CMK (cell line): ENCODE measurements at regions not wholly inside any gene's neighbourhood (a gene's known extent, or its start where the extent isn't known, plus 50 kb on each side); places are given as distances from the start of the nearest gene placed in this dataset.
"Not testable (repeated sequence)": the region's sequence is repeated elsewhere in the genome, so short reads cannot be mapped to it uniquely, and the experiment has no call there.

ENCODE experiments used
- DNase-seq: peaks from one replicate; pipeline ENCODE4 v3.0.0-alpha.2; 2010; ENCODE audit warnings: low read depth

DNA sequence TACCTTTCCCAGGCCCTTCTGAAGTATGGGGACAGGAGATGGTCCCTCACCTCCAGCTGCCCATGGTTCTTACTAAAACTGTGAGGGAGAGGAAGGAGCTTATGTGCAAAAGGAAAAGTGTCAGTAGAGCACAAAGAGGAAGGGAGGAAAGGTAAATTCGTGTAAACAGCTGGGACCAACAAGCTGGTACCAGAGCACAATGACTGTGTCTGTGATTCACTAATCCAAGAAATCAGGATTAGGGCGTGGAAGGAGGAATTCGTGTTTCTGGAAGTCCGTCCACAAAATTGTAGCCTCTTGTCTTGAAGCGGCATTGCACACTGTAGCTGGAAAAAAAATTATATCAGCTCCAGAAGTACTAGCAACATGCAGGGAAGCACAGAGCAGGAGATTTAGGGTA, 129.0 kb upstream of the RREB1 start:
- no peak for DNase-seq

DNA sequence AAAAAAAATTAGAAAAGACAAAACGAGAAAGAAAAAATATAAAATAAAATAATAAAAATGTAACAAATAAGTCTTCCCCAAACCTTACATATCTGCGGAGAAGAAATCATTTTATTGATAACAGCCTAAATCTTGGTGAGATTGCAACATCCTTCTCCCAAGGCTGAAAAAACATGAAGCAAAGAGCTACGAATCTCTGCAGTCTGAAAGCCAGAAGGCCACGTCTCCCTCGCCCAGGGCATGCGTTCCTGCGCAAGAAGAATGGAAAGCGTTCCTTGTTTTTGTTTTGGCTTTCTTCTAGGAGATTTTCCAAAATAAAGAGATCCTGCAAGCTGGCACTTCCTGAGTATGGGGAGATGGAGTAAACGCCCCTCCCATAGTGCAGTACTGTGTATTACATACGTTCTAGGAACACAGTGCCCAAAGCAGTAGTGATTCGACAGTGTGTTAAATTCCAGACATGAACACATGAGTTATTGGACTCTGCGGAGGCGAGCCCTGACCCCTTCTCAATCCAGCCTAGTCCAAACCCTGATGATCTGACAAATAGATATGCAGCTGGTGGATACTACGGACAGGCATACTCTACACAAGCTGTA, 126.7 kb upstream of the RREB1 start:
- no peak for DNase-seq

DNA sequence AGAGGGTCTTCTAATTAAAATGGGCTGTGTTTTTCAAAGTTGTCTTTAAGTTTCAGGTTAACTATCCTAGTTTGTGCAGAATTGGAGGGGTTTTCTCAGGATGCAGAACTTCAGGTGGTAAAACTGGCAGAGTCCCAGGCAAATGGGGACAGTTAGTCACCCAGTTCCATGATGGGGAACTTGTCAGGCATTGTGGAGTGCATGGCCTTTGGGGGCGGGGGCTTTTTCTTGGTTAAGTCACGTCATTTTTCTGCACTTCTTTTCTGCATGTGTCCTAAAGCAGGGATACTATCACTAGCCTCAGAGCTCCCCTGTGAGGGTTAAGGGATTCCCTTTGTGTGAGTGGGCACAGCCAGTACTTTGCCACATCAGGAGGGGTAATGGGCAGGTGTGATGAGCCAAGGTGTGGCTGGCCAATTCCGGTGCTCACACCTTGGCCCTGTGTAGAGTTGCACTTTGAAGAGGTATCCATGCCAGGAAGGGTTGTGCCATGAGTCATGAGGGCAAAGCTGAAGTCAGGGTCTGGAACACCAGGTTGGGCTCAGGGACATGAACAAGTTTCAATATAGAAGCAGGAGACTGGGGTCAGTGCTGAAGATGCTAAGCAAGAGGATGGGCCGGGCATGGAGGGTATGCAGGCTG, 126.0 kb upstream of the RREB1 start:
- no peak for DNase-seq

DNA sequence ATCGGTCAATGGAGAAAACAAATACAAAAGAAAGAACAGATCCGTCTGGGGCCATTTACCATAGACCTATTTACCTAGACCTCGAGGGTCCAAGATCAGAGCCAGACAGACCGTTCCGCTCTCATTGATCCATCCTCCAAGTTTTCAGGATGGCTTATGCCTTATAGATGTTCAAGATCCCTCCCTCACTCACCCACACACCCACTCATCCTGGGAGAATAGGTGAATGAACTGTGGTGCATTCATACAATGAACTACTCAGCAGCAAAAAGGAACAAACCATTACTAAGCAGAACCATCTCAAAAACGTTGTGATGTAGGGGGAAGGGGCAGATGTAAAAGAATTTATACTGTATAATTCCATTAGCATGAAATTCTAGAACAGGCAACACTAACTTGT, 125.1 kb upstream of the RREB1 start:
- no peak for DNase-seq

DNA sequence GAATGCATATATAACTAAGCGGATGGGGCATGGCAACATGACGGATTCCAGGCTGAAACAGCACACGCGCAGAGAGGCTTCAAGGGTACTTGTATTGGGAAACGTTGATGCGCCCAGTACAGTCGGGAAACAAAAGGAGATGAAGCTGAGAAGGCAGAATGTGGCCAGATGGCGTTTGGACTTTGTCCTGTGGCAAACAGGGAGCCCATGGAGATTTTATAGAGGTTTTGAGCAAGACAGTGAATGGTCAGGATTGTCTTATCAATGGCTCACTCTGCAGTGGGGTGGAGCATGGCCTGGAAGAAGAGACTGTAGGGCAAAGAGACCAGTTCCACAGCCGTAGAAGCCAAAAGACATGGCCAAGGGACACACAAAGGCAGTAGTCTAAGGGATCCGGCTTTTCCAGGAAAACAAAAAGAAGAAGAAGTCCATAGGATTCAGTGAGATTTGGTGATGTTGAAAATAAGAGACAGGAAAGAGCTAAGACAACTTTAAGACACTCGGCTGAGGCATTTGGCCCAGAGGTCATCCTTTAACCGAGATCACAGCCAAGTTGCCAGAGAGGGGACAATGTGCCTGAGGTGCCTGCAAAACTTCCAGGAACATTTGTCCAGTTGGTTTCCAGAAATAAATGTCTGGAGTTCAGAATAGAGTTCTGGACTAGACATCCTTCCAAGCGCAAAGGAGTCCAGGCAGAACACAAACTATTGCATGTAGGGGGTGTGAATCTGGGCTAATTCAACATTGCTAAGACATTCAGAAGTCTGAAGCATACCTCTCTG, 123.0 kb upstream of the RREB1 start:
- no peak for DNase-seq

DNA sequence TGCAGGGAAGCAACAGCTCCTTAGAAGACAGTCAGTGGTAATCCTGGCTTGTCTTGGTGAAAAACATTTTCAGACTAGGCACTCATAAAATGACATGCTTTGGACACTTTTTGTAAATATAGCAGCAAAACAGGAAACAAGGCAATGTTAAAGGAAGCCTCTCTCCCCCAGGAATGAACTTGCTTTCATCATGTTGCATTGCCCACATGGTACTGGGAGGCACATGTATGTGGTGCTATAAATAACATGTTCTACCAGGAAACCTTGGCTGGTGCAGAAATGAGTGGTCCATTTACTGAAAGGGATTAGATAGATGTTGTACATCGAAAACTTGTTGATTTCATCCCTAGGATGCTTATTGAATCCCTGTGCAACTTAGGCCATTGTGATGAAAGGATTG, 121.4 kb upstream of the RREB1 start:
- no peak for DNase-seq

DNA sequence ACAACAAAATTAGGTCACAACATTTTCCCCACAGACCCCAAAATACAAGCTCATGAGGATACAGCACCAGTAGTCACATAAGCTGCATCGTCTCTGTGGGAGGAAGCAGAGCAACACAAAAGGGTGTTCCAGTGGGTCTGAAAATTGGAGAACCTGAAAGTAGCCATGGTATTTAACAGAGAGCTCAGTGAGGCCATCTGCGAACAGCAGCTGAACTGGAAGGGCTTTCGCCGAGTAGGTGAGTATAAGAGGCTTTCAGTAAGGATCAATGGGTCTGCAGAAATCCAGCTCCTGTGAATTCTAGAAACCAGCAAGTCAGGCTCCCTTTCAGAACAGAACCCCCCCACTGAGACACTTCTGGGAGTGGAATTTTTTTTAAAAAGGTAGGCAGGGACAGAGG, 120.0 kb upstream of the RREB1 start:
- no peak for DNase-seq

DNA sequence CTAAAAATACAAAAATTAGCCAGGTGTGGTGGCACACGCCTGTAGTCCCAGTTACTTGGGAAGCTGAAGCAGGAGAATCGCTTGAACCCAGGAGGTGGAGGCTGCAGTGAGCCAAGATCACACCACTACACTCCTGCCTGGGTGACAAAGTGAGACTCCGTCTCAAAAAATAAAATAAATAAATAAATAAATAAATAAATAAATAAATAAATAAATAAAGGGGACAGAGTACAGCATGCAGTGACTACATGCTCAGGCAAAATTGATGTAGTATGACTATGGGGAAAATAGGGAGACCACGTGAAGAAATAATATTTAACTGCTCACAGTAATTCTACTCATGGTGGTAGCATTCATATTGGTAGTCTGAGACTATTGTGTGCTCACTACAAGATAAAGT, 117.7 kb upstream of the RREB1 start:
- not testable (repeated sequence) for DNase-seq

DNA sequence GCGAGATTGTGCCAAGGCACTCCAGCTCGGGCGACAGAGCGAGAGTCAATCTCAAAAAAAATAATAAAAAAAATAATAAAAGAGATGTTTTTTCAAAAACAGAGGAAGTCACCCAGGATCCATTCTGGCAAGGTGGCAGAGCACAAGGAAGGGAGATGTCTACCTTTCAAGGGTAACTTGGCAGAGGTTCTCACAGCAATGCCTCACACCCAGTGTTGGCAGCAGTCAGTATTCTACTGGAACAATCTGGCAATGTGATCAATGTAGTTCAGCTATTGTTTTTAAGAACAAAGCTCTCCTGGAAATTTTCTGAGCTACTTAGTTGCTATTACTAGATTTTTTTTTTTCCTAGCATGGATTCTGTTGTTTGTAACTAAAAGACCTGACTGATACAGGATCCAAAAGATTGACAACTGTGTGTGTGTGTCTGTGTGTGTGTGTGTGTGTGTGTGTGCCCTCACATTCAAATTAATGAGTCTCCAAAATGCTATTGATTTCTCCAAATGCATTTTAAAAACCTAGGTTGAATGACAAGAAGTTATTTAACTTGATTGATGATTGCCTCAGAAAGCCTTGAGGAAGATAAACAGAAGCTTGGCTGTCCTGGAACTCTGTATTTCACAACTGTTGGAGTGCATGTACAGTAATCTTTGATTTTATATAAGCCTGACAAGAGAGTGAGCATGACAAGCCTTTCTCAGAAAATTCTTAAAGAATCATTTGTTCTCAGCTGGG, 114.1 kb upstream of the RREB1 start:
- no peak for DNase-seq

DNA sequence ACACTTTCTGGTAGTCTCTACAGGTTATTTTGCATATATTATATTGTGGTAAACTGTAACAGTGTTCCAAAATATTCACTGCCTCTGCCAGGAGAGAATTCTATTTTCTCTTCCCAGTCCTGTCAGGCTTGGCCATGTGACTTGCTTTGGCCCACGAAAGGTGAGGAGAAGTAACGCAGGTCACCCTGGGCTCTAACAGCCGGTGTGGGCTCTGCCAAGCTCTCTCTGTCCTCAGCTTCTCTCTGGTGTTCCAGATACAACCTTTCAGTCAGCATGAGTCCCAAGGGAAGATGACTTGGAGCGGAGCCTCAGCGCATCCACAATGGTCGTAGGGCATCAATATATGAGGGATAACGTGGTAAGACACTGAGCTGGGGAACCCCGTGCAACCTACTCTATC, 113.0 kb upstream of the RREB1 start:
- DNase-seq, result no peak

DNA sequence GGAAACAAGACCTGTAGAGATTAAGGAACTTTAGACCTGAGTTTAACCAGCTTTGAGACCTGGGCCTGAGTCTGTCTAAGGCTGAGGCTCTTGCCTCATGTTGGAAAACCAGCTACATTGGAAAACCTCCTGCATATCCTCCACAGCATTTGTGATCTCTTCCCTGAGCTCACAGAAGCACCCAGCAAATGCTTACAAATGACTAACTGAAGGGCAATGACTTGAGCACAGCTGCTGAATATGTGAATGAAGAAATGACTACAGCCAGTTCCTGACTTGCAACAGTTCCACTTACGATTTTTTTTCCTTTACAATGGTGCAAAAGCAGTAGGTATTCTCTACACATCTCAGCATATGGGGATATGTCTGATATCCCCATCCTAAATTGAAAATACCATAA, 112.4 kb upstream of the RREB1 start:
- no peak for DNase-seq

DNA sequence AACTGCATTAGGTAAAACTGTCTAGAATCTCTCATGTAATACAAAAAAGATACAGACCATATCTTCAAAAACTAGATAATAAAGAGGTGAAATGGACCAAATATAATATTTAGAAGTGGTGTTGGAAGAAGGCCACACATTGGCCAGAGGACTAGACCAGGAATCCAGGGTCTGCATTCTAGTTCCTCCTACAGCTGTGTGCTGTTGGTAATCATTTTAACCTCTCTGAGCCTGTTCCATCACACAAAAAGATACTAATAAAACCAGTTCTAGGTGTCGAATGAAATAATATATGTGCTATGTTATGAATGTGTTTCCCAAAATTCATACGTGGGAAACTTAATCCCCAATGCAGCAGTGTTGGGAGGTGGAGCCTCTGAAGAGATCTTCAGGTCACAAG, 111.6 kb upstream of the RREB1 start:
- no peak for DNase-seq

DNA sequence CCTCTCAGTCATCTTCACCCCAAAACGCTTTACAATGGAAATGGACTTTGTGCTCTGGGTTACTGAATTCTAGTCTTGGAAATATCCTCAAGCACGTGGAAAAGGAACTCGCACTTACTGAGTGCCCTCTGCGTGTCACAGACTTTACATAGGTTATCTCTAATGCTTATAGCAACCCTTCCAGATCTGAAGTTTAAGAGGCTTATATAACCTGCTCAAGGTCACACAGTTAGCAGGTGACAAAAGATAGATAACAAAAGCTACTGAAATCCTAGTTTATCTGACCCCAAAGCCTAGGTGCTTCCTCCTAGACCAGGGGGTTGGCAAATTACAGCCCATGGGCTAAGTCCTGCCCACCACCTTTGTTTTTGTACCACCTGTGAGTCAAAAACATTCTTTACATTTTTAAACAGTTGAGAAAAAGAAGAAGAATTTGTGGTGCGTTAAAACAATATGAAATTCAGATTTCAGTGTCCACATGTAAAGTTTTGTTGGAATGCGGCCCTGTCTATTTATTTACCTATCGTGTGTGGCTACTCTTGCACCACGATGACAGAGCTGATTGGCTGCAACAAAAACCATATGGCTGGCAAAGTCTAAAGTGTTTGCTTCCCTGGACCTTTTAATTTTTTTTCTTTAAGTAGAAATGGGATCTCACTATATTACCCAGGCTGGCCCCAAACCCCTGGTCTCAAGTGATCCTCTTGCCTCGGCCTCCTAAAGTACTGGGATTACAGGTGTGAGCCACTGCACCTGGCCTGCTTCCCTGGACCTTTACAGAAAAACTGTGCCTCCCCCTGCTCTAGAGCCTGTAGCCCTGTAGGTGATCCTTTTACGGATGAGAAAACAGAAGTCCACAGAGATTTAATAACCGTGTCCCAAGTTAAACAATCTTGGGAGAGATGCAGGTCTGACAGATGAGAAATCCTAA, 110.2 kb upstream of the RREB1 start:
- no peak for DNase-seq

DNA sequence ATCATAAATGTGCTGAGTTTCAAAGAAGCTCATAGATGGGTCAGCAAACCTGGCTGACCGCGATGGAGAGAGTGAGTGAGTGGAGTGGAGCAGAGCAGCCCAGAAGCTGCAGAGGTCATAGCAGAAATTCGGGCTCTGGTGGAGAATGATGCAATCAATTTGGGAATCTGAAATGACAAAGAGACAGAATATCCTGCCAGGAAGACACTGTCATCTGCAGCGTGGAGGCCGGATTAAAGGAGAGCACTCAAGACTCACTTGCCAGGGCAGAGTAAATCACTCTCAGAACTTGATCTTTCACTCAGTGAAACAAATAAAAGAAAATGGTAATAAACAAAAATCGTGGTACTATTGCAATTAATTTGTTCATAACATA, 109.6 kb upstream of the RREB1 start:
- DNase-seq, result no peak

DNA sequence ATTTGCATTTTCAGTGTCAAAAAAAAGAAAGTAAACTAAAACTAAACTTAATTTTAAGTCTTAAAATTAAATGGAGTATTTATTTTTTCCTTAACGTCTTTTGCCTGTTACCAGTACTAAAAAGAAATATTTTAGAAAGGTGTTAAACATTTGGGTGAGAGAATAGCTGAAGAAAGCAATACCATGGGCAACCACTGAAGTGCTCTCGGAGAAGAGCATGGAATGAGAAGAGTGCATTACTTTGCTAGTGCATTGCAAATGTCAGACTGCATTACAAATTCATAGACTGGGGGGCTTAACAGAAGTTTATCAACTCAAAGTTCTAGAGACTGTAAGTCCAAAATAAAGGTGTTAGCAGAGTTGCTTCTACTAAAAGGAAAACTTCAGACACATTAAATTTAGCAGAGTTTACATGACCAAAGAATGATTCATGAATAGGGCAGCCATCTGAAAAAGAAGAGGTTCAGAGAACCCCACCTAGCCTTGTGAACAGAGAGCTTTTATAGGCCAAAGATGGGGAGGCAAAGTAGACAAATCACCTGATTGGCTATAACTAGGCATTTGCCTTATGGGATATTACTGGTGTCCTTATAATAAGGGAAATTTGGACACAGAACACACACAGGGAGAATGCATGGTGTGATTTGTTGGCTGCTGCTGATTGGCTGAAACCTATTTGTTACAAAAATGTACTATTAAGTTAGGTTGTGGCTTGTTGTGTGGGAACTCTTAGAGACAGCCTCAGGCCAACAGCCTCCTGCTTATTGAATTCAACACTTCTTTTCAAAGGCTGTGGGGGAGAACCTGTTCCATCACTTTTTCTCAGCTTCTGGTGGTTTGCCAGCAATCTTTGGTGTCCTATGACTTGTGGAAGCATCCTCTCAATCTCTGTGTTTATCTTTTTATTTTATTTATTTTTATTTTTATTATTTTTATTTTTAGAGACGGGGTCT, 106.7 kb upstream of the RREB1 start:
- no peak for DNase-seq

DNA sequence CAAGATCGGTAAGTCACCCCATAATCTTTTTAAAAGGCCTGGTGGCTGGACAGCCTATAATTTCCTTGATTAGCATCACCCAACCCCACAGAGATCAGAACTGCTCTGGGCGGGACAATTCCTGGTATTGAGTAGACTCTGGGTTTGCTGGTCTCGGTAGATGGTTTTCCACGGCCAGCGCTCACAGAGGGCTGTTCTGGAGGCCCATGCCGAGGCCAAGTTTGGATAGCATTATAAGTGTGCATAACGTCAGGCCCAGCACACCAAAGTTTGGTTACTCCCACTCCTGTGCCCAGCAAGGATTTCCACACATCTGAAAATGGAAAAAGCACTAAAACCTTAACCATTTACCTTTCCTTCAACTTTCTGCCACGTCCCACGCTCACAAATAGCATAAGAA, 104.7 kb upstream of the RREB1 start:
- no peak for DNase-seq

DNA sequence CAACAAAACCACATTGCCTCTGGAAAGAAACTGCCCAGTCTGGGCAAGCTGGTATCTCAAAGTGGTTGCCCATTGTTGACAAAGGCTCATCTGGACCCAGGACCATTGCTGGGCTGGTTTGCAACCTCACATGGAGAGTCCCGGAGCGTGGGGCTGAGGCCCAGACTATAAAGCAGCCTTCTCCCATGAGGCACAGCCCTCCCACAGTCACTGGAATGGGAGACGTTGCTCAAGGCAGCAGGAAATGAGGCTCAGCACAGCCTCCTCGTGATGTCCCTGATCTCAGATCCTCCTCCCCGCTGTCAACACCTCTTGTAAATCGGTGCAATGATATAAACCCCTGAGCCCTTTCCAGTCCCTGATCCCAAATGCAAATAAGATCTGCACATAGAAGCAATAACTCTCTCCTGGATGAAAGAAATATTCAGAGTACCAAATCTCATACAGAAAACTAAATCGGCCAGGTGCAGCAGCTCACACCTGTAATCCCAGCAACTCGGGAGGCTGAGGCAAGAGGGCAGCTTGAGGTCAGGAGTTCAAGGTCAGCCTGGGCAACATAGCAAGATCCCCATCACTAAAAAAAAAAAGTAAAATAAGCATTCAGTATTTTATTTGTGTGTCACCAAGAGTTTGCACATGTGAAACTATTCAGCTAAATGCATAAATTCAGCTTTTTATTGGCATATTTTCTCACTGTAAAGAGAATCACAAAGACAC, 103.0 kb upstream of the RREB1 start:
- DNase-seq, result no peak

DNA sequence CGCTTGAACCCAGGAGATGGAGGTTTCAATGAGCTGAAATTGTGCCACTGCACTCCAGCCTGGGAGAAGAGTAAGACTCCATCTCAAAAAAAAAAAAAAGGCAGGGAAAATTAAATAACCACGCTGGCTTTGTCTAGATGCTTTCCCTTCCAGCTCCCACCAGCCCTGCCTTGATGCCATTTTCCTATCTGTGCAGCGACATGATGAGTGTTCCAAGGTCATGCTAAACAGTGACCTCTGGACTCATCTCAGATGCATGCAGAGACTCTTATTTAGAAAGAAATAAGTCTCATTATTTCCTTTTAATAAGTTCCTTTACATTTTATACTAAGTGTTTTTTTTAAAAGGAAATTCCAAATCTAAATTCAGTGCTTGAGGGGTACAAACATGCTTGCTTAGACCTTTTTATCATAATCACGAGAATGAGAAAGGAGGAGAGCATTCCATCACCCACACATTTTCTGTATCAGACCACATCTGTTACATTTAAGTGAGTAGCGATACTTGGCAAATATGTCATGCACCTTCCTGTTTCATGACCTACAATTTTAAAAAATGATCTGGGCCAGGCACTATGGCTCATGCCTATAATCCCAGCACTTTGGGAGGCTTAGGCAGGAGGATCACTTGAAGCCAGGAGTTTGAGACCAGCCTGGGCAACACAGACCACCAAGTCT, 101.1 kb upstream of the RREB1 start:
- DNase-seq, result no peak

DNA sequence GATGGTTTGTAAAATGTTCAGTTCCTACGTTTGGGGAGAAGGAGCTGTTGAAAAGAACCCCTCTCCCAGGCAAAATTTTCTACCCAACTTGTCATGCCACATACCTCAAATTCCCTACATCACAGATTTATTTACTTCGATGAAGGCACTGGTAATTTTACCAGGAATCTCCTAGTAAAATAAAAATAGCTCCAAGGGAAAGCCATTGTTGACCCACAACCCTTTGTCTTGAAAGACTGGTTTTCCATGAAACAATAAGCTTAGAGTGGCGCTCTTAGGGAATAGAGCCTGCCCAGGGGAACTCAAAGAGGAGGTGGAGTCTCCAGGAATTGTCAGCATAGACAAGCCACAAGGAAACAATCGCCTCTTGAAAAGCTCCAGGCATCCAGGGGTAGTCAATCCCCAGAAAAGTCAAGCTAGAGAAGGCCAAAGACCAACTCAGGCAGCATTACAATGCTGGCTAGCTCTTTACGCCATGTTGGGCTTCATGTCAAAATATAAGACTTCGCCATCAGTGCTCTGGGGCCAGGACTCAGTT, 99.2 kb upstream of the RREB1 start:
- DNase-seq, result no peak
